Fibroblast of skin of left quadriceps (primary cell): ENCODE measurements at regions not wholly inside any gene's neighbourhood (a gene's known extent, or its start where the extent isn't known, plus 50 kb on each side); places are given as distances from the start of the nearest gene placed in this dataset.
"Not testable (repeated sequence)": the region's sequence is repeated elsewhere in the genome, so short reads cannot be mapped to it uniquely, and the experiment has no call there.

Source experiments
- DNase-seq, 2 experiments: peaks; one replicate each; pipeline ENCODE4 v3.0.0-alpha.2; 2013; ENCODE audit warnings: low read depth in 2 of 2

GRCh38 chr5:5751987-5752386, 329.5 kb downstream of the ICE1 start:
- DNase-seq, result no peak

GRCh38 chr5:5751498-5751897, 329.0 kb downstream of the ICE1 start:
- no peak for DNase-seq

- no peak for DNase-seq
Observed at GRCh38 chr5:5741418-5741817, 318.9 kb downstream of the ICE1 start.

- no peak for DNase-seq
Observed at GRCh38 chr5:5739490-5739945, 317.0 kb downstream of the ICE1 start.

GRCh38 chr5:5738797-5739489, 316.5 kb downstream of the ICE1 start:
- DNase-seq, result no peak

- DNase-seq, result no peak
Observed at GRCh38 chr5:5736007-5736406, 313.5 kb downstream of the ICE1 start.

- DNase-seq, result not testable (repeated sequence)
Observed at GRCh38 chr5:5733058-5733457, 310.6 kb downstream of the ICE1 start.

GRCh38 chr5:5726401-5726800, 303.9 kb downstream of the ICE1 start:
- no peak for DNase-seq

GRCh38 chr5:5721881-5722280, 299.4 kb downstream of the ICE1 start:
- no peak for DNase-seq

- no peak for DNase-seq
Observed at GRCh38 chr5:5719292-5719691, 296.8 kb downstream of the ICE1 start.

- no peak for DNase-seq
Observed at GRCh38 chr5:5716665-5717064, 294.2 kb downstream of the ICE1 start.

GRCh38 chr5:5711592-5711991, 289.1 kb downstream of the ICE1 start:
- DNase-seq, result no peak

GRCh38 chr5:5711112-5711511, 288.6 kb downstream of the ICE1 start:
- DNase-seq, result no peak

- no peak for DNase-seq
Observed at GRCh38 chr5:5710471-5710870, 288.0 kb downstream of the ICE1 start.

- no peak for DNase-seq
Observed at GRCh38 chr5:5708367-5708919, 286.0 kb downstream of the ICE1 start.

- DNase-seq, result no peak
Observed at GRCh38 chr5:5705010-5705409, 282.5 kb downstream of the ICE1 start.

GRCh38 chr5:5704352-5704751, 281.9 kb downstream of the ICE1 start:
- no peak for DNase-seq

- DNase-seq, result no peak
Observed at GRCh38 chr5:5702934-5703333, 280.5 kb downstream of the ICE1 start.

- DNase-seq, result no peak
Observed at GRCh38 chr5:5700549-5700948, 278.1 kb downstream of the ICE1 start.

GRCh38 chr5:5699062-5699461, 276.6 kb downstream of the ICE1 start:
- DNase-seq, result no peak

GRCh38 chr5:5695266-5695665, 272.8 kb downstream of the ICE1 start:
- no peak for DNase-seq

GRCh38 chr5:5688925-5689310, 266.4 kb downstream of the ICE1 start:
- no peak for DNase-seq

GRCh38 chr5:5688194-5688924, 265.9 kb downstream of the ICE1 start:
- DNase-seq, result no peak
